ENCODE measurements at regions not wholly inside any gene's neighbourhood (a gene's known extent, or its start where the extent isn't known, plus 50 kb on each side); places are given as distances from the start of the nearest gene placed in this dataset.

- H3K4me3 ChIP-seq (ENCODE audit: low read length): no peak overlapping the region
- no peak for TF ChIP-seq CTCF (conservative IDR thresholded peaks at IDR 0.05; ENCODE audit: low read depth, low read length)
- DNase-seq (ENCODE audit: low read depth): no peak
Measured at GRCh38 chr9:26157411-26157810, 479.2 kb upstream of the TUSC1 start.

DNA sequence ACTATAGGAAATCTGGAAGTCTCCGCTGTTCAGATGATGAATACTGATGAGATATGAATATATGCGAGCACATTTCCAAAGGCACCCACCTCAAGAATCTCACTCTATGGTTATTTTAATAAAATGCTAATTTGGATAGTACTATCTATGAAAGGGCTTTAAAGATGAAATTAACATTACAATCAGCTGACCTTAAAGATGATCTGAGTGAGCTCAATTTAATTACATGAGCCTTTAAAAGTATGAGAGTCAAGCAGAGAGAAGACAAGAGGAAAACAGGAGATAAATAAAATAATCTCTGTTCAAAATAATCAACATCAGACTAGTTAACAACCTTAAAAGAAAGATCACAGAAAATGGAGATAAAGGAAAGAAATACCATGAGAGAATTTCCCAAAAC, 474.1 kb upstream of the TUSC1 start:
- no peak overlapping the region for H3K4me3 ChIP-seq (ENCODE audit: low read length)
- DNase-seq (ENCODE audit: low read depth): no peak
- TF ChIP-seq CTCF (conservative IDR thresholded peaks at IDR 0.05; ENCODE audit: low read depth, low read length): no peak

- no peak for TF ChIP-seq CTCF (conservative IDR thresholded peaks at IDR 0.05; ENCODE audit: low read depth, low read length)
- no peak for DNase-seq (ENCODE audit: low read depth)
- H3K4me3 ChIP-seq (ENCODE audit: low read length): no peak overlapping the region
Measured at GRCh38 chr9:26148128-26148527, 469.9 kb upstream of the TUSC1 start.

GRCh38 chr9:26145938-26146337, 467.7 kb upstream of the TUSC1 start:
- no peak overlapping the region for H3K4me3 ChIP-seq (ENCODE audit: low read length)
- no peak for TF ChIP-seq CTCF (conservative IDR thresholded peaks at IDR 0.05; ENCODE audit: low read depth, low read length)
- DNase-seq (ENCODE audit: low read depth): no peak

DNA sequence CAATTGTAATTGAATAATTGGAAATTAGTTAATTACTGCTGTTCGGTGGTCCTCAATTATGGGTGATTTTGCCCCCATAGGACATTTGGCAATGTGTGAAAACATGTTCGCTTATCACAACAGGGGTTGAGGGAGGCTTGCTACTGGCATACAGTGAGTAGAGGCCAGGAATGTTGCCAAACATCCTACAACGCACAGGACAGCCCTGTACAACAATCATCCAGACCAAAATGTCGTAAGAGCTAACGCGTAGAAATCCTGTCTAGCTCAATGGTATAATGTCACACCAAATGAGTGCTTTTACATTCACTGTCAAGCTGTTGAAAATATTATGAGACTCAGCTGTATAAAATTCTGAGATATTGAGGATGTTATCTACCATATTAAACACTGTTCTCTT, 464.4 kb upstream of the TUSC1 start:
- no peak for DNase-seq (ENCODE audit: low read depth)
- no peak overlapping the region for H3K4me3 ChIP-seq (ENCODE audit: low read length)
- TF ChIP-seq CTCF (conservative IDR thresholded peaks at IDR 0.05; ENCODE audit: low read depth, low read length): no peak

DNA sequence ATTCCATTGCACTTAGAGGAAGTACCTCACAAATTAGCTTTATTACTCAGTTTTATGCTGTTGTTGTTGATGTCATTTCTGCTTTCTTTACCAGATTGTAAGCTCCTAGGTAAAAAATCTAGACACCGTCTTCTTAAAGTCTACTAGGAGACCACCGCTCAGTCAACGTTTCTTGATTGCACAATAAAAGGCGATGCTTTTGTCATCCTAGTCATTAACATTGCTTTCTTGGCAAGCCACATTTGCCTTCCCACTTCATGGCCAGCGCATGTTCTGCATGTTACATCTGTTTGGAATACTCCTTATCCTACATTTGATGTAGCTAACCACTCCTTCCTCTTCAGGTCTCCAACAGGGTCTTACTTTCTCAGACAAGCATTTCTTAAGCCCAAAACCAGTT, 464.0 kb upstream of the TUSC1 start:
- no peak overlapping the region for H3K4me3 ChIP-seq (ENCODE audit: low read length)
- DNase-seq (ENCODE audit: low read depth): no peak
- no peak for TF ChIP-seq CTCF (conservative IDR thresholded peaks at IDR 0.05; ENCODE audit: low read depth, low read length)

- H3K4me3 ChIP-seq (ENCODE audit: low read length): no peak overlapping the region
- no peak for DNase-seq (ENCODE audit: low read depth)
- no peak for TF ChIP-seq CTCF (conservative IDR thresholded peaks at IDR 0.05; ENCODE audit: low read depth, low read length)
Measured at GRCh38 chr9:26133537-26133936, 455.3 kb upstream of the TUSC1 start.

All from retinal pigment epithelial cell (primary cell).